H9 (cell line): ENCODE measurements at regions not wholly inside any gene's neighbourhood (a gene's known extent, or its start where the extent isn't known, plus 50 kb on each side); places are given as distances from the start of the nearest gene placed in this dataset.
"Not testable (repeated sequence)": the region's sequence is repeated elsewhere in the genome, so short reads cannot be mapped to it uniquely, and the experiment has no call there.

Experiments used
- DNase-seq: peaks from one replicate; pipeline ENCODE4 v3.0.0-alpha.2; 2017
- H2AFZ ChIP-seq: one replicate; pipeline ENCODE4 v1.6.1; 2013; ENCODE audit warnings: mild to moderate bottlenecking, low read length, control low read depth, moderate library complexity
- H2AK5ac ChIP-seq: 2 replicates; pipeline ENCODE4 v1.6.1; 2013; ENCODE audit warnings: low read length, control low read depth, mixed read lengths; ENCODE audit not compliant: insufficient read length
- H2BK120ac ChIP-seq: one replicate; pipeline ENCODE4 v1.6.1; 2013; ENCODE audit warnings: low read depth, mild to moderate bottlenecking, low read length, control low read depth, inconsistent platforms; ENCODE audit not compliant: poor library complexity, severe bottlenecking
- H2BK12ac ChIP-seq: 2 replicates; pipeline ENCODE4 v1.6.1; 2013; ENCODE audit warnings: low read length, control low read depth, mixed read lengths, low read depth; ENCODE audit not compliant: insufficient read length
- H2BK15ac ChIP-seq: 2 replicates; pipeline ENCODE4 v1.6.1; 2013; ENCODE audit warnings: low read depth, low read length, control low read depth
- H2BK20ac ChIP-seq: one replicate; pipeline ENCODE4 v1.6.1; 2013; ENCODE audit warnings: low read depth, mild to moderate bottlenecking, low read length, control low read depth, inconsistent platforms; ENCODE audit not compliant: poor library complexity, severe bottlenecking
- H2BK5ac ChIP-seq: 2 replicates; pipeline ENCODE4 v1.6.1; 2013; ENCODE audit warnings: low read length, control low read depth, mixed read lengths; ENCODE audit not compliant: insufficient read length
- H3K14ac ChIP-seq: 2 replicates; pipeline ENCODE4 v1.6.1; 2013; ENCODE audit warnings: low read length, control low read depth; ENCODE audit not compliant: insufficient read depth
- H3K18ac ChIP-seq: 2 replicates; pipeline ENCODE4 v1.6.1; 2013; ENCODE audit warnings: low read depth, mild to moderate bottlenecking, mixed read lengths, low read length, control low read depth; ENCODE audit not compliant: insufficient read length
- H3K23ac ChIP-seq: 2 replicates; pipeline ENCODE4 v1.6.1; 2013; ENCODE audit warnings: low read length, control low read depth, mixed read lengths, low read depth; ENCODE audit not compliant: insufficient read length
- H3K23me2 ChIP-seq: 2 replicates; pipeline ENCODE4 v1.6.1; 2013; ENCODE audit warnings: low read depth, mild to moderate bottlenecking, mixed read lengths, low read length, control low read depth; ENCODE audit not compliant: insufficient read length, poor library complexity, severe bottlenecking
- H3K27ac ChIP-seq: 2 replicates; pipeline ENCODE4 v1.5.1; 2013; ENCODE audit warnings: low read length, control low read depth, mixed read lengths, low read depth; ENCODE audit not compliant: insufficient read length
- H3K27me3 ChIP-seq: 2 replicates; pipeline ENCODE4 v1.6.1; 2013; ENCODE audit warnings: low read length, control low read depth, inconsistent platforms; ENCODE audit not compliant: insufficient read depth
- H3K4ac ChIP-seq: 2 replicates; pipeline ENCODE4 v1.6.1; 2013; ENCODE audit warnings: low read depth, mild to moderate bottlenecking, control low read depth, inconsistent platforms, low read length, moderate library complexity
- H3K4me1 ChIP-seq: 2 replicates; pipeline ENCODE4 v1.6.1; 2013; ENCODE audit warnings: low read length, control low read depth, inconsistent platforms; ENCODE audit not compliant: insufficient read depth
- H3K4me2 ChIP-seq: 2 replicates; pipeline ENCODE4 v1.6.1; 2013; ENCODE audit warnings: low read length, control low read depth, mixed read lengths; ENCODE audit not compliant: insufficient read length, insufficient read depth
- H3K56ac ChIP-seq: 2 replicates; pipeline ENCODE4 v1.6.1; 2013; ENCODE audit warnings: low read depth, mild to moderate bottlenecking, mixed read lengths, low read length, control low read depth; ENCODE audit not compliant: insufficient read length
- H3K79me1 ChIP-seq: 2 replicates; pipeline ENCODE4 v1.6.1; 2013; ENCODE audit warnings: low read depth, mild to moderate bottlenecking, moderate library complexity, low read length, control low read depth, inconsistent platforms; ENCODE audit not compliant: insufficient read depth, poor library complexity, severe bottlenecking
- H3K79me2 ChIP-seq: 2 replicates; pipeline ENCODE4 v1.6.1; 2013; ENCODE audit warnings: low read length, control low read depth, inconsistent platforms; ENCODE audit not compliant: insufficient read depth
- H3K9ac ChIP-seq: 2 replicates; pipeline ENCODE4 v1.6.1; 2013; ENCODE audit warnings: low read length, control low read depth, mixed read lengths; ENCODE audit not compliant: insufficient read length; ENCODE audit errors: extremely low read depth
- H3K9me3 ChIP-seq: one replicate; pipeline ENCODE4 v1.6.1; 2013; ENCODE audit warnings: low read depth, low read length, inconsistent platforms; ENCODE audit not compliant: control insufficient read depth
- H3T11ph ChIP-seq: one replicate; pipeline ENCODE4 v1.6.1; 2013; ENCODE audit warnings: mild to moderate bottlenecking, low read length, control low read depth, inconsistent platforms
- H4K20me1 ChIP-seq: one replicate; pipeline ENCODE4 v1.6.1; 2013; ENCODE audit not compliant: control insufficient read depth, insufficient read length, insufficient read depth
- H4K5ac ChIP-seq: 2 replicates; pipeline ENCODE4 v1.6.1; 2013; ENCODE audit warnings: low read depth, mild to moderate bottlenecking, mixed read lengths, low read length, control low read depth; ENCODE audit not compliant: insufficient read length
- H4K8ac ChIP-seq: replicated peaks from 2 replicates; pipeline ENCODE4 v1.6.1; 2013; ENCODE audit warnings: low read length, control low read depth, mixed read lengths, low read depth; ENCODE audit not compliant: insufficient read length
- H4K91ac ChIP-seq: 2 replicates; pipeline ENCODE4 v1.6.1; 2013; ENCODE audit warnings: low read depth, mild to moderate bottlenecking, moderate library complexity, mixed read lengths, low read length, control low read depth; ENCODE audit not compliant: insufficient read length
- H3K27ac Mint-ChIP-seq, 3 experiments: 2 replicates in 2 of 3; 3 replicates in 1 of 3; pipeline ENCODE4 v1.8.0; 2020 to 2021; ENCODE audit warnings: mixed read lengths in 3 of 3, mild to moderate bottlenecking in 1 of 3, moderate library complexity in 1 of 3
- H3K27me3 Mint-ChIP-seq: 2 replicates; pipeline ENCODE4 v1.8.0; 2021; ENCODE audit warnings: low read depth, mild to moderate bottlenecking, moderate library complexity, mixed read lengths
- H3K36me3 Mint-ChIP-seq, 3 experiments: 2 replicates in 2 of 3; 3 replicates in 1 of 3; pipeline ENCODE4 v1.8.0; 2020 to 2021; ENCODE audit warnings: low read depth in 3 of 3, mixed read lengths in 3 of 3; ENCODE audit not compliant: insufficient read depth in 1 of 3
- H3K4me1 Mint-ChIP-seq, 2 experiments: 2 replicates each; pipeline ENCODE4 v1.8.0; 2020; ENCODE audit warnings: mixed read lengths in 2 of 2
- H3K4me3 Mint-ChIP-seq, 2 experiments: 2 replicates in 1 of 2; 3 replicates in 1 of 2; pipeline ENCODE4 v1.8.0; 2020 to 2021; ENCODE audit warnings: mild to moderate bottlenecking in 2 of 2, mixed read lengths in 2 of 2, moderate library complexity in 1 of 2
- H3K9me3 Mint-ChIP-seq, 2 experiments: 2 replicates in 1 of 2; 3 replicates in 1 of 2; pipeline ENCODE4 v1.8.0; 2020; ENCODE audit warnings: mild to moderate bottlenecking in 2 of 2, mixed read lengths in 2 of 2, moderate library complexity in 1 of 2
- CTCF ChIP-seq: fragments of 200-600 bp; sonication (generic); conservative IDR thresholded peaks from 3 replicates; pipeline ENCODE4 v1.8.0; 2021; ENCODE audit warnings: antibody characterized with exemption, mild to moderate bottlenecking
- WGBS: extraction: QIAGEN DNeasy Blood & Tissue Kit; methylation state at CpG from one replicate; pipeline ENCODE4 v1.1.7; 2013; ENCODE audit warnings: missing lambda C conversion rate, low lambda C conversion rate, mixed read lengths; ENCODE audit not compliant: insufficient read length; ENCODE audit errors: extremely low coverage; 5-methylcytosine and 5-hydroxymethylcytosine counted together

- H3K23ac ChIP-seq: no peak overlapping the region
- no peak overlapping the region for H3K27ac ChIP-seq
- H2BK5ac ChIP-seq: no peak overlapping the region
- H3K9me3 ChIP-seq: no peaks in the 10 kb centered on the region
- H2BK120ac ChIP-seq: no peak overlapping the region
- no peak overlapping the region for H3K14ac ChIP-seq
- H3K18ac ChIP-seq: no peak overlapping the region
- no peak overlapping the region for H3K4me3 Mint-ChIP-seq
- no peaks in the 10 kb centered on the region for H3K27me3 ChIP-seq
- H3K79me1 ChIP-seq: no peaks in the 10 kb centered on the region
- no peak overlapping the region for H2BK20ac ChIP-seq
- H3T11ph ChIP-seq: no peak overlapping the region
- H3K4ac ChIP-seq: no peak overlapping the region
- no peaks in the 10 kb centered on the region; a peak in 1 of 4 replicates for H3K4me1 Mint-ChIP-seq
- H2BK12ac ChIP-seq: no peak overlapping the region
- H2AFZ ChIP-seq: no peak overlapping the region
- no peak overlapping the region for H4K91ac ChIP-seq
- DNase-seq: no peak
- no peak overlapping the region for H3K4me2 ChIP-seq
- H3K27me3 Mint-ChIP-seq: no peaks in the 10 kb centered on the region
- no peak overlapping the region for H2BK15ac ChIP-seq
- no peak overlapping the region for H3K27ac Mint-ChIP-seq
- H3K79me2 ChIP-seq: no peaks in the 10 kb centered on the region
- H3K56ac ChIP-seq: no peak overlapping the region
- no peak overlapping the region for H2AK5ac ChIP-seq
- WGBS: no CpG with 5 or more reads among the region's 1 CpG
- H4K8ac ChIP-seq: no peak overlapping the region
- H3K4me1 ChIP-seq: no peaks in the 10 kb centered on the region
- H3K36me3 Mint-ChIP-seq: peaks cover 0 to 5% (median 0%) of the 10 kb centered on the region in 3 experiments; a peak in 2 of 7 replicates
- no peaks in the 10 kb centered on the region for H4K20me1 ChIP-seq
- no peak for TF ChIP-seq CTCF
- H4K5ac ChIP-seq: no peak overlapping the region
- peaks cover 6 to 12% of the 10 kb centered on the region in 2 experiments for H3K9me3 Mint-ChIP-seq
- H3K9ac ChIP-seq: no peak overlapping the region
- no peaks in the 10 kb centered on the region for H3K23me2 ChIP-seq
These were observed 835.9 kb upstream of the GRM7 start for GRCh38 chr3:6025032-6025431.

- not testable (repeated sequence) for H3K27me3 Mint-ChIP-seq, H3K27me3 ChIP-seq, H4K91ac ChIP-seq, H3K27ac ChIP-seq, H4K5ac ChIP-seq, H3K18ac ChIP-seq, H4K8ac ChIP-seq, H3K23ac ChIP-seq, H2BK15ac ChIP-seq, H3K4me1 ChIP-seq, H3K9ac ChIP-seq, H3K4me3 Mint-ChIP-seq, H2AK5ac ChIP-seq, H4K20me1 ChIP-seq, H2BK120ac ChIP-seq, H3T11ph ChIP-seq, H3K14ac ChIP-seq, H3K27ac Mint-ChIP-seq, H3K79me1 ChIP-seq, DNase-seq, H3K9me3 ChIP-seq, H3K4me2 ChIP-seq, H3K4me1 Mint-ChIP-seq, H2BK12ac ChIP-seq, H2BK5ac ChIP-seq, H3K4ac ChIP-seq, H2AFZ ChIP-seq, H3K23me2 ChIP-seq, H3K79me2 ChIP-seq, H3K56ac ChIP-seq, H2BK20ac ChIP-seq
- WGBS: no CpG with 5 or more reads among the region's 4 CpGs
- peaks cover 19 to 22% of the 10 kb centered on the region in 2 experiments for H3K9me3 Mint-ChIP-seq
- H3K36me3 Mint-ChIP-seq: peaks cover 0 to 14% (median 9%) of the 10 kb centered on the region in 3 experiments; a peak in 4 of 7 replicates
These were observed 830.3 kb upstream of the GRM7 start for GRCh38 chr3:6030648-6031047.
